Neural crest cell (in vitro differentiated cells): ENCODE measurements at regions not wholly inside any gene's neighbourhood (a gene's known extent, or its start where the extent isn't known, plus 50 kb on each side); places are given as distances from the start of the nearest gene placed in this dataset.

Experiments used
- DNase-seq: peaks from one replicate; pipeline ENCODE4 v3.0.0; 2021; ENCODE audit warnings: low read depth, mixed read lengths, low spot score
- H3K27ac Mint-ChIP-seq: one replicate; pipeline ENCODE4 v1.8.0; 2021; ENCODE audit warnings: mild to moderate bottlenecking, mixed read lengths; ENCODE audit not compliant: unreplicated experiment
- H3K27me3 Mint-ChIP-seq: 2 replicates; pipeline ENCODE4 v1.8.0; 2021; ENCODE audit warnings: low read depth, mild to moderate bottlenecking, mixed read lengths
- H3K36me3 Mint-ChIP-seq: 2 replicates; pipeline ENCODE4 v1.8.0; 2021; ENCODE audit warnings: low read depth, mild to moderate bottlenecking, mixed read lengths
- H3K4me1 Mint-ChIP-seq: 2 replicates; pipeline ENCODE4 v1.8.0; 2021; ENCODE audit warnings: mixed read lengths
- H3K4me3 Mint-ChIP-seq: one replicate; pipeline ENCODE4 v1.8.0; 2021; ENCODE audit warnings: mild to moderate bottlenecking, mixed read lengths
- H3K9me3 Mint-ChIP-seq: 2 replicates; pipeline ENCODE4 v1.8.0; 2021; ENCODE audit warnings: mixed read lengths
- TF ChIP-seq, protein P1 (sequence below): fragments of 200-600 bp; sonication (generic); conservative IDR thresholded peaks from 2 replicates; pipeline ENCODE4 v1.5.0; 2021; ENCODE audit warnings: antibody characterized with exemption, mild to moderate bottlenecking

DNA sequence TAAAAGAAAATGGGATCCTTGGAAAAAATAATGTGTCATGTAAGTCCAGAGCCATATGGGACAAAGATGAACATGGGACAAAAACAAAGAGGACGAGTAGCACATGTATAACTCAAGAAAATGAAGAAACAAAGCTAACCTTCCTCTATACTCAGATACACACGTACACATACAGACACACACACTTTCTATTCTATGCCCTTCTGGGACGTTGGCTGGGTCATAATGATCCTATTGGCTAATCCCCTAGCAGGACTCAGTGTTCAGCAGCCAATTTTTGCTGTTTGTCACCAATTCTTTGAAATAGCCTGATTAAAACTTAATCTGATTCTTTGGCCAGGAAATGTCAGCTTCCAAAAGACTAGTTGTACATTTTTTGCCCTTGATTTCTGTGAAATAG lies 189.4 kb upstream of the FOXG1 start:
- Mint-ChIP-seq H3K9me3 (peaks cover 15% of the 10 kb centered on the region), H3K4me3 (no peak overlapping the region)
- TF ChIP-seq, protein P1, sequence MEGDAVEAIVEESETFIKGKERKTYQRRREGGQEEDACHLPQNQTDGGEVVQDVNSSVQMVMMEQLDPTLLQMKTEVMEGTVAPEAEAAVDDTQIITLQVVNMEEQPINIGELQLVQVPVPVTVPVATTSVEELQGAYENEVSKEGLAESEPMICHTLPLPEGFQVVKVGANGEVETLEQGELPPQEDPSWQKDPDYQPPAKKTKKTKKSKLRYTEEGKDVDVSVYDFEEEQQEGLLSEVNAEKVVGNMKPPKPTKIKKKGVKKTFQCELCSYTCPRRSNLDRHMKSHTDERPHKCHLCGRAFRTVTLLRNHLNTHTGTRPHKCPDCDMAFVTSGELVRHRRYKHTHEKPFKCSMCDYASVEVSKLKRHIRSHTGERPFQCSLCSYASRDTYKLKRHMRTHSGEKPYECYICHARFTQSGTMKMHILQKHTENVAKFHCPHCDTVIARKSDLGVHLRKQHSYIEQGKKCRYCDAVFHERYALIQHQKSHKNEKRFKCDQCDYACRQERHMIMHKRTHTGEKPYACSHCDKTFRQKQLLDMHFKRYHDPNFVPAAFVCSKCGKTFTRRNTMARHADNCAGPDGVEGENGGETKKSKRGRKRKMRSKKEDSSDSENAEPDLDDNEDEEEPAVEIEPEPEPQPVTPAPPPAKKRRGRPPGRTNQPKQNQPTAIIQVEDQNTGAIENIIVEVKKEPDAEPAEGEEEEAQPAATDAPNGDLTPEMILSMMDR: no peak

DNA sequence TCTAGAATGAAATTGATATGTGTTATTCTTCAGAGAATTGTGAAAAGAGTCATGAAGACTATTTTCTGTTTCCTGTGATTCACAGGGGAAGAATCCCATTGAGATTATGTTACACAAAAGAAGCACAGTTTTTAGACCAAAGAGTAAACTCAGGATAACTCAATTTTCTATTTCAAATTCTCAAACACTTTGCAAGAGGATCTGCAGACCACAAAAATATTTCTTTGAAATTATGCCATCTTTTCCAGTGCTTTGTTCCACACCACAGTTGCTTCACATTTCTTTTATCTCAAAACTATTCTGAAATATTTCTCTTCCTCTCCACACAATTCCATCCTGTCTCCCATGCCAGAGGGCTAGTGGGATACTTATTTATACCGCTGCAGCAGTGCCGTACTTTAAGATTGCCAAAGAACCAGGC lies 188.9 kb upstream of the FOXG1 start:
- peaks cover 5% of the 10 kb centered on the region for H3K4me1 Mint-ChIP-seq
- H3K36me3 Mint-ChIP-seq: peaks cover 2% of the 10 kb centered on the region
- DNase-seq: no peak
- H3K27ac Mint-ChIP-seq: peak overlapping the region; percentile 50
- peaks cover 13% of the 10 kb centered on the region for H3K9me3 Mint-ChIP-seq
- no peaks in the 10 kb centered on the region for H3K27me3 Mint-ChIP-seq
- TF ChIP-seq, protein P1: no peak
- H3K4me3 Mint-ChIP-seq: no peak overlapping the region

More for the DNA sequence above, 189.4 kb upstream of the FOXG1 start:
- Mint-ChIP-seq H3K36me3 (peaks cover 2% of the 10 kb centered on the region), H3K4me1 (peaks cover 5% of the 10 kb centered on the region), H3K27me3 (no peaks in the 10 kb centered on the region), H3K27ac (no peak overlapping the region)
- DNase-seq: no peak

DNA sequence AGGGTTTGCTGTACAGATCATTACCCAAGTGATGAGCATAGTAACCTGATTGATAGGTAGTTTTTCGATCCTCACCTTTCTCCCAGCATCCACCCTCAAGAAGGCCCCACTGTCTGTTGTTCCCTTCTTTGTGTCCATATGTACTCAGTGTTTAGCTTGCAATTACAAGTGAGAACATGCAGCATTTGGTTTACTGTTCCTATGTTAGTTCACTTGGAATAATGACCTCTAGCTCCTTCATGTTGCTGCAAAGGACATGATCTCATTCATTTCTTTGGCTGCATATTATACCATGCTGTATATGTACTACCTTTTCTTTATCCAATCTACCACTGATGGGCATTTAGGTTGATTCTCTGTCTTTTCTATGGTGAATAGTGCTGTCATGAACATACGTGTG lies 181.6 kb upstream of the FOXG1 start:
- Mint-ChIP-seq H3K27ac (no peak overlapping the region), H3K4me1 (no peaks in the 10 kb centered on the region), H3K36me3 (no peaks in the 10 kb centered on the region), H3K9me3 (peaks cover 2% of the 10 kb centered on the region), H3K27me3 (no peaks in the 10 kb centered on the region), H3K4me3 (no peak overlapping the region)
- TF ChIP-seq, protein P1: no peak
- DNase-seq: no peak

DNA sequence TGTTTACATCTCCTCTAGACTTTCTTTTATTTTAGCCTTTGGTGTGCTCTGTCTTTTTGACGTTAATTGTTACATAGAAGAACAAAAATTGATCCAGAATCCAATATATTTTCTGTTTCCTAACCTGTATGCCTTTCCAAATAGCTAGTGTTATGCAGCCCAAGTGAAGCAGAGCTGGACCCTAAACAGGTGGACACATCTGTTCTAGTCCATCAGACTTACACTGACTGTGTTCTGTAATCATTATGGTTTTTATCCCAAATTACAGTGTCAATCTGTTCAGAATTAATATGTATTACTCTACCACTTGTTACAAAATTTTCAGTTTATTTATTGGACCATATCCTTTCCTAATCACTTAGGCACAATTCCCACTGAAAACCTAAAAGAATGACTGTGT lies 176.8 kb upstream of the FOXG1 start:
- no peak overlapping the region for H3K4me3 Mint-ChIP-seq

DNA sequence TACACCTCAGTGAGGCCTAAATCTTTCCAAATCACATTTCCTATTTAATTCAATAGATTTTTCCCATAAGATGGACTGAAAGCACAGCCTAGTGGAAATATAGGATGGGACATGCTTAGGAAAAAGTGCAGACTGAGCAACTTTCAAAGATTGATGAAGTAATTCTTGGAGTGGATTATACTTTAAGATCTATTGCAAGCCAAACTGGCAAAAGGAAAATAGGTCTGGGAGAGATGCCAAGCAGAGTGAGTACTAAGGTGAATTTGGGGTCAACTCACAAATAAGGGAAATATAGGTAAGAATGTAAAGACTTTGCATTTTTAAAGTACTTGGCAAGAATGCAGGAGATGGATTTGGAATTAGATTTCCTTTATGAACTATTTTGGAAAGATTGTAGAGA lies 170.2 kb upstream of the FOXG1 start:
- Mint-ChIP-seq H3K27me3 (no peaks in the 10 kb centered on the region), H3K9me3 (no peaks in the 10 kb centered on the region), H3K36me3 (no peaks in the 10 kb centered on the region), H3K4me3 (no peak overlapping the region), H3K4me1 (no peaks in the 10 kb centered on the region), H3K27ac (no peak overlapping the region)
- DNase-seq: no peak
- TF ChIP-seq, protein P1: no peak

More for the DNA sequence above, 176.8 kb upstream of the FOXG1 start:
- TF ChIP-seq, protein P1: no peak
- DNase-seq: no peak
- Mint-ChIP-seq H3K4me1 (no peaks in the 10 kb centered on the region), H3K27me3 (no peaks in the 10 kb centered on the region), H3K27ac (no peak overlapping the region), H3K9me3 (no peaks in the 10 kb centered on the region), H3K36me3 (no peaks in the 10 kb centered on the region)

DNA sequence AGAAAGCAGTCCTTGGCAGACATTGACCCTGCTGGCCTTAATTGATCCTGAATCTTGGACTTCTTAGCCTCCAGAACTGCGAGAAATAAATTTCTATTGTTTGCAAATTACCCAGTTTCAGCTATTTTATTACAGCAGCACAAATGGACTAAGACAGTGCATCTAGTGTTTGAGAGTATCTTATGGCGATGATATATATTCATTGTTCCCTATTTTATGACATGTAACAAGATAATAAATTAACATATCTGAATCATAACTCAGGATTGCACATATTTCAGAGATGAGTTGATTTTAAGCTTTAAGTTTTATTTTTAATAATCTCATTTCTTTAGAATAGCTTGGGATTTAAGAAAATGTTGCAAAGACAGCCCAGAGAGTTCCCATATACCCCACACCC lies 167.4 kb upstream of the FOXG1 start:
- Mint-ChIP-seq H3K36me3 (no peaks in the 10 kb centered on the region), H3K4me3 (no peak overlapping the region), H3K27ac (no peak overlapping the region), H3K4me1 (no peaks in the 10 kb centered on the region), H3K27me3 (peaks cover 2% of the 10 kb centered on the region), H3K9me3 (no peaks in the 10 kb centered on the region)
- no peak for DNase-seq
- TF ChIP-seq, protein P1: no peak
